ENCODE measurements at regions not wholly inside any gene's neighbourhood (a gene's known extent, or its start where the extent isn't known, plus 50 kb on each side); places are given as distances from the start of the nearest gene placed in this dataset.

DNA sequence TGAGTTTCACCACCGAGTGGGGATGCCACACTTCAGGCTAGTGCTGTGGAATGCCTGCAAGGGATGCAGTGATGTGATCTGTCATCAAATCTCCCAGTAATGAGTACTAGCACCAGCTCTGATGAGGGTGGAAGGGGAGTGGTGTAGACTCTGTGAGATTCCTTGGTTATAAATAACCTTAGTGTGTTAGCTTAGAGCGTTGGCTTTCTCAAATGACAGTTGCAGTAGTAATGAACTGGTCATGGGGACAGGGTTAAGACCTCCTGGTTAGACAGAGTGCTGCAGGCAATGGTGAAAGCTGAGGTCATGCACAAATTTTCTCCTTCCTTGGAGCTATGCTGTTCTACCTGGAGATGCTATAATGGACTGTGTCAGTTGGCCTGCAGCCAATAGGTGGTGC, 1063.4 kb upstream of the CRIM1 start:
- Mint-ChIP-seq H3K36me3 (no peaks in the 10 kb centered on the region), H3K4me1 (no peaks in the 10 kb centered on the region), H3K4me3 (no peak overlapping the region), H3K27me3 (ENCODE audit: low read depth in 3 of 3) (no peaks in the 10 kb centered on the region), H3K9me3 (peaks cover 0 to 14% (median 4%) of the 10 kb centered on the region in 7 donors), H3K27ac (no peak overlapping the region)
- no peaks in the 10 kb centered on the region for H3K27me3 ChIP-seq (ENCODE audit: control insufficient read depth in 2 of 2, insufficient read depth in 2 of 2, low read length in 2 of 2)
- H3K4me1 ChIP-seq (ENCODE audit: control insufficient read depth in 1 of 2, insufficient read depth in 2 of 2, low read length in 2 of 2): no peaks in the 10 kb centered on the region
- no peak for DNase-seq
- no peak overlapping the region for H2AFZ ChIP-seq (ENCODE audit: insufficient read depth, low read depth, low read length, poor library complexity, severe bottlenecking)
- H4K20me1 ChIP-seq (ENCODE audit: insufficient read depth, low read length): no peaks in the 10 kb centered on the region
- H3K9me3 ChIP-seq (replicated peaks in 1 of 2; ENCODE audit: control insufficient read depth in 1 of 2, insufficient read depth in 1 of 2, low read length in 2 of 2): peaks cover 0 to 16% of the 10 kb centered on the region in 2 donors
- 90% methylated on average over 1 of the region's 2 CpGs for WGBS (ENCODE audit: insufficient coverage)
- no peak overlapping the region for H3K4me3 ChIP-seq (replicated peaks in 1 of 3; ENCODE audit: low read depth in 2 of 3, low read length in 3 of 3)
- H3K79me2 ChIP-seq (ENCODE audit: insufficient read depth, low read length): no peaks in the 10 kb centered on the region
- no peaks in the 10 kb centered on the region for H3K36me3 ChIP-seq (replicated peaks in 1 of 2; ENCODE audit: control insufficient read depth in 1 of 2, insufficient read depth in 2 of 2, low read length in 2 of 2)
- no peak overlapping the region for H3K9ac ChIP-seq (ENCODE audit: insufficient read depth, low read length, poor library complexity, severe bottlenecking)
- intact Hi-C loops (cut with micrococcal nuclease): no loop called here
- TF ChIP-seq, protein P1, sequence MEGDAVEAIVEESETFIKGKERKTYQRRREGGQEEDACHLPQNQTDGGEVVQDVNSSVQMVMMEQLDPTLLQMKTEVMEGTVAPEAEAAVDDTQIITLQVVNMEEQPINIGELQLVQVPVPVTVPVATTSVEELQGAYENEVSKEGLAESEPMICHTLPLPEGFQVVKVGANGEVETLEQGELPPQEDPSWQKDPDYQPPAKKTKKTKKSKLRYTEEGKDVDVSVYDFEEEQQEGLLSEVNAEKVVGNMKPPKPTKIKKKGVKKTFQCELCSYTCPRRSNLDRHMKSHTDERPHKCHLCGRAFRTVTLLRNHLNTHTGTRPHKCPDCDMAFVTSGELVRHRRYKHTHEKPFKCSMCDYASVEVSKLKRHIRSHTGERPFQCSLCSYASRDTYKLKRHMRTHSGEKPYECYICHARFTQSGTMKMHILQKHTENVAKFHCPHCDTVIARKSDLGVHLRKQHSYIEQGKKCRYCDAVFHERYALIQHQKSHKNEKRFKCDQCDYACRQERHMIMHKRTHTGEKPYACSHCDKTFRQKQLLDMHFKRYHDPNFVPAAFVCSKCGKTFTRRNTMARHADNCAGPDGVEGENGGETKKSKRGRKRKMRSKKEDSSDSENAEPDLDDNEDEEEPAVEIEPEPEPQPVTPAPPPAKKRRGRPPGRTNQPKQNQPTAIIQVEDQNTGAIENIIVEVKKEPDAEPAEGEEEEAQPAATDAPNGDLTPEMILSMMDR (IDR thresholded peaks at IDR 0.05): no peak
- no peak overlapping the region for H3K27ac ChIP-seq (ENCODE audit: low read depth in 1 of 2, low read length in 2 of 2)
- no peak overlapping the region for H3K4me2 ChIP-seq (replicated peaks; ENCODE audit: extremely low read depth, low read length, poor library complexity, severe bottlenecking)

GRCh38 chr2:35281702-35282101, 1073.9 kb upstream of the CRIM1 start:
- Histone ChIP-seq H3K27ac (ENCODE audit: low read depth in 1 of 2, low read length in 2 of 2) (no peak overlapping the region), H3K27me3 (ENCODE audit: control insufficient read depth in 2 of 2, insufficient read depth in 2 of 2, low read length in 2 of 2) (no peaks in the 10 kb centered on the region), H3K36me3 (replicated peaks in 1 of 2; ENCODE audit: control insufficient read depth in 1 of 2, insufficient read depth in 2 of 2, low read length in 2 of 2) (no peaks in the 10 kb centered on the region), H3K4me1 (ENCODE audit: control insufficient read depth in 1 of 2, insufficient read depth in 2 of 2, low read length in 2 of 2) (no peaks in the 10 kb centered on the region), H3K9me3 (replicated peaks in 1 of 2; ENCODE audit: control insufficient read depth in 1 of 2, insufficient read depth in 1 of 2, low read length in 2 of 2) (no peaks in the 10 kb centered on the region), H3K9ac (ENCODE audit: insufficient read depth, low read length, poor library complexity, severe bottlenecking) (no peak overlapping the region), H3K4me2 (replicated peaks; ENCODE audit: extremely low read depth, low read length, poor library complexity, severe bottlenecking) (no peak overlapping the region), H2AFZ (ENCODE audit: insufficient read depth, low read depth, low read length, poor library complexity, severe bottlenecking) (no peak overlapping the region), H4K20me1 (ENCODE audit: insufficient read depth, low read length) (no peaks in the 10 kb centered on the region), H3K79me2 (ENCODE audit: insufficient read depth, low read length) (no peaks in the 10 kb centered on the region), H3K4me3 (replicated peaks in 1 of 3; ENCODE audit: low read depth in 2 of 3, low read length in 3 of 3) (no peak overlapping the region)
- intact Hi-C loops (cut with micrococcal nuclease): no loop called here
- no peak for DNase-seq
- H3K4me3 Mint-ChIP-seq: no peak overlapping the region
- H3K27me3 Mint-ChIP-seq (ENCODE audit: low read depth in 3 of 3): peaks cover 0 to 3% (median 3%) of the 10 kb centered on the region in 3 donors
- no CpG with 5 or more reads among the region's 3 CpGs for WGBS (ENCODE audit: insufficient coverage)
- H3K9me3 Mint-ChIP-seq: peaks cover 0 to 8% (median 0%) of the 10 kb centered on the region in 7 donors
- no peaks in the 10 kb centered on the region for H3K4me1 Mint-ChIP-seq
- no peak overlapping the region for H3K27ac Mint-ChIP-seq
- TF ChIP-seq, protein P1 (IDR thresholded peaks at IDR 0.05): no peak
- no peaks in the 10 kb centered on the region for H3K36me3 Mint-ChIP-seq

Data from CD14-positive monocyte (primary cell).